ENCODE measurements at regions not wholly inside any gene's neighbourhood (a gene's known extent, or its start where the extent isn't known, plus 50 kb on each side); places are given as distances from the start of the nearest gene placed in this dataset.
A peak's percentile ranks its signal among the peaks of the same experiment; 100 is the strongest.

DNA sequence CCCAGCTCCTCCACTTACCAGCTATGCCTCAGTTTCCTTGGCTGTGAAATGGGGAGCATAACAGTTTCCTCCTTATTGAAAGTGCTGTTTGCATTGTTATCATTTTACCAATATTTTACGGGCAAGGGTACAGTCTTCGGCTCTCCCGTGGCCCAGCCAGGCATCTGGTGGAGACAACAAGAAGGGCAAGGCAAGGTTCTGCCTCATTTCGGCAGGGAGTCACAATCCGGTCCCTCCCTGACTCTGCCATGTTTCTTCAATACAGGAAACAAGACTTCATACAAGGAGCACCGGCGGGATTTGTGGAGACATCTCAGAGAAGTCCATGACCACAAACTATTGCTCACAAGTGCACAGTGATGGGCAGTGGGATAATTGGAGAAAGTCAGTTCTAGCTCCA lies 174.0 kb downstream of the FGF18 start:
- Histone ChIP-seq H3K4me1 (peaks cover 5 to 9% of the 10 kb centered on the region in 2 donors), H3K27me3 (no peaks in the 10 kb centered on the region), H3K36me3 (no peaks in the 10 kb centered on the region), H3K9me3 (no peaks in the 10 kb centered on the region), H3K27ac (no peak overlapping the region), H3K4me3 (no peak overlapping the region)
- DNase-seq (ENCODE audit: low spot score in 2 of 2) = no peak
- intact Hi-C loops (cut with DNase I) = no loop called here
- TF ChIP-seq, protein P1, sequence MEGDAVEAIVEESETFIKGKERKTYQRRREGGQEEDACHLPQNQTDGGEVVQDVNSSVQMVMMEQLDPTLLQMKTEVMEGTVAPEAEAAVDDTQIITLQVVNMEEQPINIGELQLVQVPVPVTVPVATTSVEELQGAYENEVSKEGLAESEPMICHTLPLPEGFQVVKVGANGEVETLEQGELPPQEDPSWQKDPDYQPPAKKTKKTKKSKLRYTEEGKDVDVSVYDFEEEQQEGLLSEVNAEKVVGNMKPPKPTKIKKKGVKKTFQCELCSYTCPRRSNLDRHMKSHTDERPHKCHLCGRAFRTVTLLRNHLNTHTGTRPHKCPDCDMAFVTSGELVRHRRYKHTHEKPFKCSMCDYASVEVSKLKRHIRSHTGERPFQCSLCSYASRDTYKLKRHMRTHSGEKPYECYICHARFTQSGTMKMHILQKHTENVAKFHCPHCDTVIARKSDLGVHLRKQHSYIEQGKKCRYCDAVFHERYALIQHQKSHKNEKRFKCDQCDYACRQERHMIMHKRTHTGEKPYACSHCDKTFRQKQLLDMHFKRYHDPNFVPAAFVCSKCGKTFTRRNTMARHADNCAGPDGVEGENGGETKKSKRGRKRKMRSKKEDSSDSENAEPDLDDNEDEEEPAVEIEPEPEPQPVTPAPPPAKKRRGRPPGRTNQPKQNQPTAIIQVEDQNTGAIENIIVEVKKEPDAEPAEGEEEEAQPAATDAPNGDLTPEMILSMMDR (IDR thresholded peaks at IDR 0.05) = no peak

DNA sequence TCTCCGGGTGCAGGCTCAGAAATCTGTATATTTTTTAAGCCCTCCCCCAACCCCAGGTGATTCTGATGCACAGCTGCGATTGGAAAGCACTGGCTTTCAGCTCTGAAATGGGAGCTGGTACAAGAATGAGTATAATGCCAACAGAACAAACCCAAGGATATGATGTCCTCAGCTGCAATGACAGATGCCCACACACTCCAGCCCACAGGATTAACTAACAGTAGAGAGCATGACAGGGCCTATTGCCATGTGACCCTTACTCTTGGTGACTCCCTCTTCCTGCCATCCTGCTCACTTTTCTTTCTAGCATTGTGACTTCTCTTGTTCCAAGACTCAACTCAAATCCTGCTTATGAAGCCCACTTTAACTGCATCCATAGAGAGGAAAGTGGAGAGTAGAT lies 174.5 kb downstream of the FGF18 start:
- H3K36me3 ChIP-seq = no peaks in the 10 kb centered on the region
- intact Hi-C loops (cut with DNase I) = no loop called here
- H3K9me3 ChIP-seq = no peaks in the 10 kb centered on the region
- no peaks in the 10 kb centered on the region for H3K27me3 ChIP-seq
- H3K27ac ChIP-seq = no peak overlapping the region
- H3K4me3 ChIP-seq = no peak overlapping the region
- no peak for DNase-seq (ENCODE audit: low spot score in 2 of 2)
- TF ChIP-seq, protein P1 (IDR thresholded peaks at IDR 0.05) = no peak
- peaks cover 5 to 9% of the 10 kb centered on the region in 2 donors for H3K4me1 ChIP-seq

DNA sequence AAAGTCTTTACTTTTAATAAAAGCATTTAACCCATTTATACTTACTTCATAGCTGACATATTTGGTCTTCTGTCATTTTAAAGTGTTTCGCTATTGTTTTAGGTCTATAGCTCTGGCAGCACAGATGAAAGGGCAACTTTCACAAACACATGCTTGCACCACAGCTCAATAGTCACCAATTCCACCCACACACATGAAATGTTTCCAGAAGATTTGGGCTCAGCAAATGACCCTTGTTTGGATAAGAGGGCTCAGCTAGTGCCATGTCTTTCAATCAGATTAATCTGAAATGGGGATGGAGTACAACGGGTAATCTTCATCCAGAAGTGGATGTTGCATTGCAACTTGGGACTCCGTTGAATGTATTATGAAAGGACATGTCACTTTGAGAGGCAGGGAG lies 176.0 kb downstream of the FGF18 start:
- intact Hi-C loops (cut with DNase I) = loop anchor here (5.0 kb wide), 4 partner anchors 72 to 143 kb away; no protein-coding TSS in a partner anchor
- Histone ChIP-seq H3K36me3 (no peaks in the 10 kb centered on the region), H3K4me3 (no peak overlapping the region)

DNA sequence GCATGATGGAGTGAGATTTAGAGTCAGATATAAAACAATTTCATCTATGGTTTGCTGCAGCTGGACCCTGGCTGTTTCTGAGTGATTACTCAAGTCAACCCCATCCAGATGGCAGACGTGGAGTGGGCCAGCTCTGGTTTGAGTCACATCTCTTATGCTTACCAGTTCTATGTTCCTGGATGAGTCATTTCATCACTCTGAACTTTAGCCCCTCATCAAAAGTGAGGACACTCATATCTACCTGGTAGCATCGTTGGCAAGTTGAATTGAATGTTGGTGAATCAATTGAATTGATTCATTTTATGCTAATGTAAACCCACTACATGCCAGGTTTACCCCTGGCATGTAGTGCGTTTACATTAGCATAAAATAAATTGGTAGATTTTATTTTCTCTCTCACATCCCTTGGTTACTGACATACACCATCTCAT lies 176.4 kb downstream of the FGF18 start:
- Histone ChIP-seq H3K36me3 (no peaks in the 10 kb centered on the region), H3K27ac (peak overlapping the region; percentile 65 to 68), H3K4me3 (peak overlapping the region in 1 of 2 donors; percentile 7), H3K27me3 (no peaks in the 10 kb centered on the region), H3K4me1 (peaks cover 5 to 12% of the 10 kb centered on the region in 2 donors), H3K9me3 (no peaks in the 10 kb centered on the region)
- DNase-seq (ENCODE audit: low spot score in 2 of 2) = peak; percentile 22 to 75
- TF ChIP-seq, protein P1 (IDR thresholded peaks at IDR 0.05) = no peak
- intact Hi-C loops (cut with DNase I) = loop anchor here (2.0 to 5.0 kb wide), 5 partner anchors 71 to 175 kb away; no protein-coding TSS in a partner anchor

More for the DNA sequence above, 176.0 kb downstream of the FGF18 start:
- TF ChIP-seq, protein P1 (IDR thresholded peaks at IDR 0.05) = no peak
- H3K4me1 ChIP-seq = peaks cover 5 to 9% of the 10 kb centered on the region in 2 donors
- H3K27ac ChIP-seq = no peak overlapping the region
- DNase-seq (ENCODE audit: low spot score in 2 of 2) = no peak
- H3K9me3 ChIP-seq = no peaks in the 10 kb centered on the region
- no peaks in the 10 kb centered on the region for H3K27me3 ChIP-seq

DNA sequence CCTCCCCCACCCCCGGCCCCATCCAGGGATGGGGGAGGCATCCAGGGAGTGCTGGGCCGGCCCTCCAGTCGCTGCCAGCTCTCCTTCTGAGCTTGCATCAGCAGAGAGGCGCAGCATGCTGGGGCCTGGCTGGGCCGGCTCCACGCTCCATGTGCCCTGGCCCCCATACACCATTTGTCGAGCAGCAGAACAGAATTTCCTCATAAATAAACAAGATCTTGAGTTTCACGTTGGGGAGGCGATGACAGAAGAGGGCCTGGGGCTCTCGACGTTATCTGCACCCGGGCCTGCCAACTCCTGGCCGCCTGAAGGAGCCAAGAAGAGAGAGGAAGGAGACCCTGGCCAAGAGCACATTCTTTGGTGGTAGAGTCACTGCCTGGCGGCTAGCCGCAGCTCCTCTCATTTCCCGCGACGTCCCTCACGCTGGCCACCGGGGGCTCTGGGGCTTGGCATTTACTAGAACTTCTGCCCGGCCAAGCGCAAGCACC lies 177.0 kb downstream of the FGF18 start:
- Histone ChIP-seq H3K27ac (peak overlapping the region; percentile 65 to 68), H3K9me3 (no peaks in the 10 kb centered on the region), H3K36me3 (no peaks in the 10 kb centered on the region), H3K27me3 (no peaks in the 10 kb centered on the region), H3K4me3 (peak overlapping the region in 1 of 2 donors; percentile 7), H3K4me1 (peaks cover 5 to 12% of the 10 kb centered on the region in 2 donors)
- TF ChIP-seq, protein P1 (IDR thresholded peaks at IDR 0.05) = peak in 1 of 3 experiments; percentile 15
- intact Hi-C loops (cut with DNase I) = loop anchor here (2.0 to 5.0 kb wide), 5 partner anchors 71 to 176 kb away; no protein-coding TSS in a partner anchor
- DNase-seq (ENCODE audit: low spot score in 2 of 2) = peak; percentile 33 to 90

All from ascending aorta (tissue), 2 donors.